Amniotic epithelial cell (primary cell): ENCODE measurements at regions not wholly inside any gene's neighbourhood (a gene's known extent, or its start where the extent isn't known, plus 50 kb on each side); places are given as distances from the start of the nearest gene placed in this dataset.
"Not testable (repeated sequence)": the region's sequence is repeated elsewhere in the genome, so short reads cannot be mapped to it uniquely, and the experiment has no call there.

Experiments
- DNase-seq: peaks from one replicate; pipeline ENCODE4 v3.0.0-alpha.2; 2010; ENCODE audit warnings: low read depth

DNA sequence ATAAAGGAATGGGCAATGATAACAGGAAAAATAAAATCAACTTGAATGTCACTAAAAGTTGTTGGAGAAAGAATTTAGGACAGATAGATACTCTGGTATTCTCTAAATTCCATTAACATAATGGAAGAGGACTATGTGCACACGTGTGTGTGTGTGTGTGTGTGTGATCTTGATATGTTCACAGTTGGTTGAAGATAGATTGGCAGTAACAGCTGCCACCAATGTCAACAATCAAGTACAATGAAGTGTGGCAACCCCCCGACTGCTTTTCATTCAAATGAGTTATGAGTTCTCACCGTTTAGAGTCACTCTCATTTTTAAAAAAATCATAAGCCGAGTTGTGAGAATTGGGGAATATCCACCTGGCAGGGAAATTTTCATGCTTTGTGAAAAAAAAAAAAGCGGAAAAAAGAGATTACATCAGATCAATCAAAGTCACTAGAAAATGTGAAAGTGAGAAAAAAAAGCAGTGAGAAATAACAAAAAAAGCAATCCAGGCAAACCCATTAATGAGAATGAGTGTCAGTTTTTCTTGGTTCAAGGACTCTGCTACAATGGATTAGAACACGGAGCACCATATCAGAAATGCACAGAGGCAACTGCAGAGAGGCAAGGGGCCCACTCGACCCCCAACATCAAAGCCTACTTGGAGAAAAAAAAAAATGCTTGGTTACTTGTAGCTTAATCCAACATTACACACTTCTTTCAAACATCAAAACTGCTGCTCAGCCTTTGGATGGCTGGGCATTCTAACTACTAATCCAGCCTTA is 414.9 kb upstream of the PITX2 start:
- no peak for DNase-seq

DNA sequence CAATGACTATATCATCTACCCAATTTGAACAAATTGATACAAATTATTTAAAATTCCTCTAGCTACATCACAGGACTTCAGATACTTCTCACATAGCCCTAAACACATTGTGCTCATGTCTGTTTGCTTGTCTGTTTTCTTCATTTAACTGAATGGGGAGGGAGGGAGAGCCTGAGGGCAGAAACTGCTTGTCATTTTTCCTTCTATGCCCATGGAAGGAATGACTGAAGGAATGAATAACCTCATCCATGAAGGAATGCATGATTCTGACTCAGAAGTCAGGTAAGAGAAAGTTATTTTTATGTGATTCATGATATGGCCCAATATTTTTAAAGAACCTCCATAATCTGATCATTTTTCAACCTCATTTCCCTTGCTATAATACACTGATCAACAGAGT is 418.0 kb upstream of the PITX2 start:
- no peak for DNase-seq

DNA sequence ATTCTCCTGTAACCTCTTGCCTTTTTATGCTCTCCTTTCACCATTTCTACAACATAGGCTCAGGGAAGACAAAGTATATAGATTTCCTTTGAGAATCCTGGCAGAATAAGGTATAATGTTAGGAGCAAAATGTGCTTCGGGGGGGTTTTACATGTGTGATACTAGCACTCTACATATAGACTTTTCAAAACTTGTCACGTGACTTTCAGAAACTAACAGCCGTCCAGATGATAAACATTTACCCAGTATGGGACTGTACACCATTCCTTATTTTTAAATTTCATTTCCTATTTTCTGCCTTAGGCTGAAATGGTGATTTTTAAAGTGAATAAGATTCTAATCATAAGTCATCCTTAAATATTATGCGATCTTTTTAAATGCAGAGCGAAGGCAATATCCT is 420.4 kb upstream of the PITX2 start:
- DNase-seq, result no peak

DNA sequence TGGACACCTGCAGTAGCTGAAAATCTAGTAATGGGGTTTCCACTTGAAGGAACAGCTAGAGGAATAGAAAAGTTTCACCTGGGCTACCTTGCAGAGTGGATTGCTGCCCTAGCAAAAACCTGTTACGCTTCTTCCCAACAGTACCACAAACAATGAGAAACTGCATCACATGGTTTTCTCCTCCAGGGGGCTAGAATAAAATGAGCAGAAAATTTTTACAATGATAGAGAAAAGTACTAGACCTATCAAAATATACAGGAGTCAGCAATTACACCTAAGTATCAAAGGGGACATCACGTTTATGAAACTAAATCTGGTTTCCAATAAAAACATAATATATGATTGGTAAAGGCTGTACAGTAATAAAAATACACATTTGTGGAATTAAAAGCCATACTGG is 423.1 kb upstream of the PITX2 start:
- DNase-seq, result no peak

DNA sequence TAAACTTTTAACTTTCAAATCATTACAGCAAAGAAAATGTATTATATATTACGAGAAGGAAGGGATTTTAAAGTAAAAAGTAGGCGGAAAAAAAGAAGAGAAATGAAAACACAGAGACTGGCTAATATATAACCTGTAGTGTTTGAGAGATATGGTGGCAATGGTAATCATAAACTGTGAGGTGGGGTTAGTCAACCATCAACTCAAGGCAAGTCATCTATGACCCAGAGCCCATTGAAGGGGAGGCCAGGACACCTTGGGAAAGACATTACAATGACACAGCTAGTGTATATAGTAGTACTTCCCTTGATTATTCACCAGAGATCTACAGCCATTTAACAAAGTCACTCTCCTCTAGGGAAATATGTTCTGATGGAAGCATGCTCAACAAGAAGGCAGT is 423.9 kb upstream of the PITX2 start:
- no peak for DNase-seq

DNA sequence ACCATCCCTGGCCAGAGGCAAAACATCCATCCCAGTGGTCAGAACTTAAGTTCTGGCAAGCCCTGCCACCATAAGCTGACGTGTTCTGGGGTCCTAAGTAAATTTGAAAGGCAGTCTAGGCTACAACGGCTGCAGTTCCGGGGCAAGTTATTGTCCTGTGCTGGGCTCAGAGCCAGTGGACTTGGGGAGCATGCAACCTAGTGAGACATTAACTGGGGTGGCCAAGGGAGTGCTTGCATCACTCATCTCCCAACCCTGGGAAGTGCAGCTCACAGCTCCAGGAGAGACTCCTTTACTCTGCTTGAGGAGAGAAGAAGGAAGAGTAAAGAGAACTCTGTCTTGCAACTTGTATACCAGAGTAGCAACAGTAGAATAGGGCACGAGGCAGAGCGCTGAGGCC is 425.4 kb upstream of the PITX2 start:
- DNase-seq, result no peak

DNA sequence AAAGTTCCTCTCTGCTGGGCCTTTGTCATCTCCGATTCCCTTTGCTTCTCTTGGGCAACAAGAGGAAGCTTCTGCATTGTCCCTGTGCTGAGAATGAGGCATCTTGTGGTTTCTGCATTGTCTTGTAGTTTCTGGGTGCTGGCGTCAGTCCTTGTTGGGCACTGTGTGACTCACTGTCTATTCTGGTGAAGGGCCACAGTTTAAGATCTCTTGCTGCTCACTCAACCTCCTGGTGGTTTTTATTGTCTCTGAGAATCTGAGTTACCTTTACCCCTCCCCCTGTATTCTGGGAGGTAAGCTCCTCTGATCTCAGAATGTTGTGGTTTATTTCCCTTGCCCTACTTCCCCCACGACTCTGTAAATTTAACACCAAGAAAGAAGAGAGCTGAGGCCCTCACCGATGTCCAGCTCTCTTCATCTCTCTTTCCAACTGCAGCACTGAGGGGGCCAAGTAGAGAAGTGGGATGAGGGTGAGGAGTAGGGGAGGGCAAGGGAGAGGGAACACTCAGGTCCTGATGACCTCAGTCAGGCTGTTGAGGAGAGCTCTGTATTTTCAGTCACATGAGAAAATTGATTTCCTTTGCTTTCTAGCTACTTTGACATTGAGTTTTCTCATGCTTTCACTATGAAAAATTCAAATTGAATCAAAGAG is 441.6 kb upstream of the PITX2 start:
- peak; percentile 78 for DNase-seq

DNA sequence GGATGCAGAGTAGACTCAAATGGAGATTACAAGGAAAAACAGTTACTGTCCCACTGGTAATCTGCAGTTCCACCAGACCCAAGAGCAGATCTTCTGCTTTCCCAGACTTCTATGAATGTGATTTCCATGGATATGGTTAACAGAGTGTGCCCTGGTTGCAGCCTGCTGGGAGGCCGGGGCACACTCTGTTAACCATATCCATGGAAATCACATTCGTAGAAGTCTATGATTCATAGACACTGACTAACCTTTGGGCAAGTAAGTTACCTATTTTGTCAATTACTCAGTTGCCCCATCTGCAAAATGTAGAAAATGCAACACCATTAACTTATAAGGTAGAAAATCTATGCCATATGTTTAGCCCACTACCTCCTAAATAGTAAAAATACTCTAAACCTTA is 443.1 kb upstream of the PITX2 start:
- DNase-seq, result no peak

DNA sequence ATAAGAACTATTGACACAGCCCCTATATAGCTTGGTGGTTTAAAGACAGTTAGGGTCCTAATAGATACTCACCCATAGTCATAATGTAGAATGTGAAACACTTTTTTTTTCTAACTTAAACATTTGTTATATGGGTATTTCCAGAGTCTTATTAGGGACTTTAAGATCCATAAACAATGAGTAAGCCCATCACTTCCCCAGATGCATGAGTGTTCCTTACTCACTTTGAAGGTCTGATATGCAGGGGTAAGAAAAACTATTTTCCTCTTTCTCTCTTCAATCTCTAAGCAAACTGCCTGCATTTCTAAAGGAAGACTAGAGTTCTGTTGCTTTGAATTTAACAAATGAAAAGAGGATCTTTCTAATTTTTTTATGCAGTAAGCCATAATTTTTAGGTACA is 443.6 kb upstream of the PITX2 start:
- peak; percentile 14 for DNase-seq

DNA sequence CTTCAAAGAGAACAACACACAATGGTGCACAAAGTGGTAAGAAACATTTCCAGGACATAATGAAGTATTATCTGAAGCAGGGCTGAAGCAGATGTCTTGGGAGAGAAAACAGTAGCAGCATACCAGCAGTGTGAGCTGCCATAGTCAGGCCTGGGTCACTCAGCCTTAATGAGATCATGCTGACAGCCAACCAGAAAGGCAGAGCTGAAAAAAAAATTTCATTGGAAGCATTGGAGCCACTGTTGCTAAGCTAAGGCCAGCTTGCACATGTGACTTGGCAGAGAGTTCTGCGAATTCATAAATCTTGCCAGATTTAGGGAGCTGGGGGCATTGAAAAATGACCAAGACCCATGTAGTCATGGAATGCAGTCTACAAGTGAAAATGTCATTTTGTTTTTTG is 444.0 kb upstream of the PITX2 start:
- DNase-seq, result peak; percentile 59

DNA sequence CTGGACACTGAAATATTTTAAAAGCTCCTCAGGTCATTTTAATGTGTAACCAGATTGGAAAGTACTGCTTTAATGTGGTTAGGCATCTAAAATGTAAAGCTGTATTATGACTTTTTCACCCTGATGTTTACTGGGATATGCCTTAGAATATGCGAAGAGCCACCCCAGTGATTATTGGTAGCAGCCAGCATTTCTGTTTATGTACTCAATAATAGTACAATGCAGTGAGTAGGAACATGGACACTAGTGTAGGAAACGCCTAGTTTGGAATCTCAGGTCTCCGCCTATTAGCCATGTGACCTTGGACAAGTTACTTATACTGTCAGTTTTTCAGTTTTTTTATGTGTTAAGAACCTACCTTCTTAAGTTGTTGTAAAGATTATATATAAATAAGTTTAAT is 446.0 kb upstream of the PITX2 start:
- no peak for DNase-seq

DNA sequence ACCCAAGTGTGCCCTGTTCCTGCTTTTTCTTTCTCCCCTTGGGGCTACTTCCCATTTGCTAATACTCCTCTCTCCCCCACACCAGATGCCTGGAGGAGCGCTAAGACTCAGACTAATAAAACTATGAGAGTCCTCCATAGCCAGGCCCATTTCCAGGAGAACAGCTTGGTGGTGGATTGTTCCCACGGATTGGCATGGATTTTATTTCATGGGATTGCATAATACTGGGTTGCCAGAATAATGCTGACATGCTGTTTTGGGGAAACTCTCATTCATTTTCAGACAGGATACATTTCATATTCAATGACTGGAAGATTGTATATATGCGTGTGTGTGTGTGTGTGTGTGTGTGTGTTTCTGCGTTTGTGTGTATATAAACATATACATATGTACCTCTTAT is 447.5 kb upstream of the PITX2 start:
- peak; percentile 25 for DNase-seq

DNA sequence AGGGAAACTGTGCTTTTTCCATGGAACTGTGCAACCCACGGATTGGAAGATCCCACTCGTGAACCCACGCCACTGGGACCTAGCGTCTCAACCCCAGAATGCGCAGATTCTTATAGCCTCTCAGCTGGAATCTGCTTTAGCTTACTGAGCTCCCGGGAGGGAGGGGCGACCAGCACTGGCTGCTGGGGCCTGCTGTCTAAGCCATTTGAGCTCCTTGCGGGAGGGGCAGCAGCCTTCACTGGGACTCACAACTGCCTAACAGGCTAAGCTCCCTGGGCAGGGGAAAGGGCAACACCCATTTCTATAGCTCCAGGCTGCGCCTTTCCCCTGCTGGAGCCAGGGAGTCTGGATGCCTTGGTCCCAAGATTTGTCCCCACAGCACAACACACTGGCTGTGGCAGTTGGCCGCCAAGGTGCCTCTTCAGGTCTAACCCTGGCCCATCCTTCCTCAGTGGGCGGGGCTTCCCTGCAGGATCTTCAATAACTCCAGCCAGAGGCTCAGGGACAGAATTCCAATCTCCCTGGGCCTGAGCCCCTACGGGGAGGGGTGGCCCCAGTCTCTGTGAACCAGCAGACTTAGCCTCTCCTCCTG is 451.7 kb upstream of the PITX2 start:
- no peak for DNase-seq

DNA sequence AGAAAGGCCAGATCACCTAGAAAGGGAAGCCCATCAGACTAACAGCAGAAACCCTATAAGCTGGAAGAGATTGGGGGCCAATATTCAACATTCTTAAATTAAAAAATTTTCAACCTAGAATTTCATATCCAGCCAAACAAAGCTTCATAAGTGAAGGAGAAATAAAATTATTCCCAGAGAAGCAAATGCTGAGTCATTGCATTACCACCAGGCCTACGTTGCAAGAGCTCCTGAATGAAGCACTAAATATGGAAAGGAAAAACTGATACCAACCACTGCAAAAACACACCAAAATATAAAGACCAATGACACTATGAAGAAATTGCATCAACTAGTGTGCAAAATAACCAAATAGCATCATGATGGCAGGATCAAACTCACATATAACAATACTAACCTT is 453.4 kb upstream of the PITX2 start:
- not testable (repeated sequence) for DNase-seq

DNA sequence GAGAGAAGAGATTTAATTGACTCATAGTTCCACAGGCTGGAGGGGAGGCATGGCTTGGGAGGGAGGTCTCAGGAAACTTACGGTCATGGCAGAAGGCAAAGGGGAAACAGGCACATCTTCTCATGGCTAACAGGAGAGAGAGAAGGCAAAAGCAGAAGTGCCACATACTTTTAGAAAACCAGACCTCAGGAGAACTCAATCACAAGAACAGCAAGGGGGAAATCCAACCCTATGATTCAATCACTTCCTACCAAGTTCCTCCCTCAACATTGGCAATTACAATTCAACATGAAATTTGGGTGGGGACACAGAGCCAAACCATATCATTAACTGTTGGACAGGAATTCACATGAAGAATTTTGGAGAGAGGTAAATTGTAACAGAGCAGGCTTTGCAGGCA is 485.3 kb upstream of the PITX2 start:
- no peak for DNase-seq

DNA sequence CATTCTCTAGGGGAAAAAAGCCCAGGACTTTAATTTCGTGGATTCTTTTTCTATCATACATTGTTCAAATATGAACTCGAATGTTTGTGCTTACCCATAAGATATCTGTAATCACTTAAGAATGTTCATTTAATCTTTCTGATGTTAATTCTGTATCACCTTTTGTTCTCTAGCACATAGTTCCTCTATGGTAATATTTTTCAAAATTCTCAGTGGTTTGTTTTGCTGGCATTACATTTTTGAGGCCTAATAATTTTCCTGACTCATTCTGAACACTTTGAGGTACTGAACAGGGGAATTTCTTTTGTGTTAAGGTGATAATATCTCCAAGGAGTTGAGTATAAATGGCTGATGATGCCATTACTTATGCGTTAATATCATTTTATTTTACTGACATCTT is 490.7 kb upstream of the PITX2 start:
- DNase-seq, result peak; percentile 59

DNA sequence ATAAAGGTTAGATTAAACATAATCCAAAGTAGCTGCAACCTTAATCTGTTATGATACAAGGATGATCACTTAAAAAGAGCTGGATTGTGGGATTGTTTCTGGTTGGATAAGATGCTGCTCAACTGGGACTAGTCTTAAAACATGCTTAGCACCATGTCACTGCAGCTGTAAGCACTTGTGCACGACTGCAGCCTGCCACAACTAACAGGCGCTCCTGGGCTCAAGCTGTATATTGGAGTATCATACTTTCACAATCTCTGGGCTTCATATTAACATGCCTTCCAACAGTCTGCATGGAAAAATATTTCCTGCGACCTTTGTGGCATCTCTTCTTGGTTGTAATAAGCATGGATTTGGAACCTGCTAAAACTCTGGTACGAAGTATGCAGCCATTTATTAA is 493.0 kb upstream of the PITX2 start:
- no peak for DNase-seq

DNA sequence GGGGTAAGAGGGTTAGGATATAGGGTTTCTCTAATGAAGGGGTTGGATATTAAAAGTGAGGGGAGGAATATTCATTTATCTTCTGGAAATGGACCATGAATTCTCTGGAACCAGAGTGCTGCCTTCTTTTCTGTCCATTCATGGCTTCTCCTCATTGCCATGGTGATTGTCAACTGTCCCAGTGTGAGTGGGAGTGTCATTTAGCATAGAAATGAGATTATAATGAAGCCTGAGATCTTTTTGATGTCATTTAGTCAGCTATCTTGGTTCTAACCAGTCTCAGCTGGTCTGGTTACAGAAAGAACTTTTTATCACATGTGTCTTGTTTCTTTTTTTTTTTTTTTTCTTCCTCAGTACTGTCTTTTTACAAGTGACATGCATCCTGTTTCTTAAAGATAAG is 497.3 kb upstream of the PITX2 start:
- DNase-seq, result no peak

DNA sequence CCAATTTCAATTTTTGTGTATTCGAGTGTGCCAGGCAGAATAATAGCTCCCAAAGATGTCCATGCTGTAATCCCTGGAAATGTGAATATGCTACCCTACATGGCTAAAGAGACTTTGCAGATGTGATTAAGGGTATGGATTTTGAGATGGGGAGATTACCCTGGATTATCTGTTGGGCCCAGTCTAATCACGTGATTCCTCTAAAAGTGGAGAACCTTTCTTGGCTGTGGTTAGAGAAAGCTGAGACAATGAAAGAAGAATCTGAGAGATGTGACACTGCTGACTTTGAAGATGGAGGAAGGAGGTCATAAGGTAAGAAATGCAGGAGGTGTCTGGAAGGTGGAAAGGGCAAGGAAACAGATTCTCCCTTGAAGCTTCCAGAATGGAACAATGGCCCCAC is 503.5 kb upstream of the PITX2 start:
- no peak for DNase-seq

DNA sequence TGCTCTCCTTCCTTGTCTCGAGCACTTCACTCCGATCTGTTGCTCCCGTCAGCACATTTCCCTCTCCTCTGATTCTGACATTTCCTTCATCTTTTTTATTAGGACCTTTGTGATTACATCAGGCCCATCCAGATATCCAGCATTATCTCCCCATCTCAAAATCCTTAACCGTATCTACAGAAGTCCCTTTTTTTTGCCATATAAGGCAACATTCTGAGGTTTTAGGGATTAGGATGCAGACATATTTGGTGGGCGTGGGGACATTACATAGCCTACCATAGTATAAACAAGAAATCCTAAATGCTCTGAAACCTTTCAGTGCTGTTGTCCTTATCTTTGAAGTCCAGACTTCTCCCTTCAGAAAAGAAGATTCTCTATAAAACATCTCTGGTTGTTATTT is 505.0 kb upstream of the PITX2 start:
- DNase-seq, result peak; percentile 47

DNA sequence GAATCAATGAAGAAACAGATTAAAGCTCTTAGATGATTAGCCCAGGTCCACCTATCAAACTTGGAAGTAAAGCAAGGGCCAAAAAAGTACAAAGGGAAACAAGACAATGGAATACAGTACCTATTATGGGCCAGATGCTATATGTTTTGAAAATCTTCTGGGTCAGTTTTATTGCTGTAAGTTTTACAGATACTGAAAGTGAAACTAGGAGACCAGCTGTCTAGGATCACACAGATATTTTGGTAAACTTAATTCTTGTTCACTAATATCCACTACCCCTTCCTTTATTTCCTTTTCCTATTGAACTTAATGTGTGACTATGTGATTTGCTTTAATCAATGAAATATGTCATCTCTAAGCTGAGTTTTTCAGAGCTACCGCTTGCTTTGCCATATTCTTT is 505.4 kb upstream of the PITX2 start:
- DNase-seq, result no peak

DNA sequence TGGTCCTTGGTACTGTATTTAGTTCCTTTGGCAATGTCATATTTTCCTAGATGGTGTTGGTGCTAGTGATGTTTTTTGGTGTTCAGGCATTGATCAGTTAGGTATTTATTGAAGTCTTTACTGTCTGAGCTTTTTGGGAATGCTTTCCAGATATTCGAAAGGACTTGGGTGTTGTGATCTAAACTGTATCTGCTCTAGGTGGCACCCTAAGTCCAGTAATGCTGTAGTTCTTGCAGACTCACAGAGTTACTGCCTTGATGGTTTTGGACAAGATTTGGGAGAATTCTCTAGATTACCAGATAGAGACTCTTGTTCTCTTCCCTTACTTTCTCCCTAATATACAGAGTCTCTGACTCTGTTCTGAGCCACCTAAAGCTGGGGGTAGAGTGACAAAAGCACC is 513.6 kb upstream of the PITX2 start:
- DNase-seq, result peak; percentile 48

DNA sequence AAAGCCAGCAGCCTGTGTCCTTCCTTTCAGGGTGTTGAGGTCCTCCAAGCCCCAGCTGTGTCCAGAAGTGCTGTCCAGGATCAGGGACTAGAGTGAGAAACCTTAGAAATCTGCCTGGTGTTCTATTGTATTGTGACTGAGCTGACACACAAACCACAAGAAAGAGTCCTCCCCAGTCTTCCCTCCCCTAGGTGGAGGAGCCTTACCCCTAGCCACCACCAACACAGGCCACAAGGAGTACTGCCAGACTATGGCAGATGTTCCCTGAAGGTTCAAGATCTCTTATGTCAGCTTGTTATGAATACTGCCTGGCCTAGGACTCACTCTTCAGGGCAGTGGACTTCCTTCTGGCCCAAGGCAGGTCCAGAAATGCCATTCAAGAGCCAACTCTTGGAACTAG is 514.1 kb upstream of the PITX2 start:
- no peak for DNase-seq

DNA sequence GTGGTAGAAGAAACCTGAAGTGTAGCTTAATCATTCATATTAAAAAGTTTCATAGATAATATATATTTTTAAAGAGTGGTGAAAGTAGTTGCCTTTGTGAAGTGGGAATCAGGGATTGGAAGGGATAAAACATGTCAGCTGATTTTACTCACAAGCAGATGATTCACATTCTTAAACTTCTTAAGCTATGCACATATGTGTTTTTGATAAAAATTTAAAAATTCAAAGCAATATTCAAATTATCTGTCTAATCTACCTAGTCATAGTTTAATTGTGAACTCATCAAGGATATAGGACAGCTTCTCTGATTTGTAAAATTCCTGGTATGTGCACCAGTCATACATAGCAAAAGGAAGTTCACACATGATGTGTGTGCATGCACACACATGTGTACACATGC is 520.6 kb upstream of the PITX2 start:
- no peak for DNase-seq
